H9 (cell line): ENCODE measurements at regions not wholly inside any gene's neighbourhood (a gene's known extent, or its start where the extent isn't known, plus 50 kb on each side); places are given as distances from the start of the nearest gene placed in this dataset.

Experiments used
- DNase-seq: peaks from one replicate; pipeline ENCODE4 v3.0.0-alpha.2; 2017
- H2AFZ ChIP-seq: one replicate; pipeline ENCODE4 v1.6.1; 2013; ENCODE audit warnings: mild to moderate bottlenecking, low read length, control low read depth, moderate library complexity
- H2AK5ac ChIP-seq: 2 replicates; pipeline ENCODE4 v1.6.1; 2013; ENCODE audit warnings: low read length, control low read depth, mixed read lengths; ENCODE audit not compliant: insufficient read length
- H2BK120ac ChIP-seq: one replicate; pipeline ENCODE4 v1.6.1; 2013; ENCODE audit warnings: low read depth, mild to moderate bottlenecking, low read length, control low read depth, inconsistent platforms; ENCODE audit not compliant: poor library complexity, severe bottlenecking
- H2BK12ac ChIP-seq: 2 replicates; pipeline ENCODE4 v1.6.1; 2013; ENCODE audit warnings: low read length, control low read depth, mixed read lengths, low read depth; ENCODE audit not compliant: insufficient read length
- H2BK15ac ChIP-seq: 2 replicates; pipeline ENCODE4 v1.6.1; 2013; ENCODE audit warnings: low read depth, low read length, control low read depth
- H2BK20ac ChIP-seq: one replicate; pipeline ENCODE4 v1.6.1; 2013; ENCODE audit warnings: low read depth, mild to moderate bottlenecking, low read length, control low read depth, inconsistent platforms; ENCODE audit not compliant: poor library complexity, severe bottlenecking
- H2BK5ac ChIP-seq: 2 replicates; pipeline ENCODE4 v1.6.1; 2013; ENCODE audit warnings: low read length, control low read depth, mixed read lengths; ENCODE audit not compliant: insufficient read length
- H3K14ac ChIP-seq: 2 replicates; pipeline ENCODE4 v1.6.1; 2013; ENCODE audit warnings: low read length, control low read depth; ENCODE audit not compliant: insufficient read depth
- H3K18ac ChIP-seq: 2 replicates; pipeline ENCODE4 v1.6.1; 2013; ENCODE audit warnings: low read depth, mild to moderate bottlenecking, mixed read lengths, low read length, control low read depth; ENCODE audit not compliant: insufficient read length
- H3K23ac ChIP-seq: 2 replicates; pipeline ENCODE4 v1.6.1; 2013; ENCODE audit warnings: low read length, control low read depth, mixed read lengths, low read depth; ENCODE audit not compliant: insufficient read length
- H3K23me2 ChIP-seq: 2 replicates; pipeline ENCODE4 v1.6.1; 2013; ENCODE audit warnings: low read depth, mild to moderate bottlenecking, mixed read lengths, low read length, control low read depth; ENCODE audit not compliant: insufficient read length, poor library complexity, severe bottlenecking
- H3K27ac ChIP-seq: 2 replicates; pipeline ENCODE4 v1.5.1; 2013; ENCODE audit warnings: low read length, control low read depth, mixed read lengths, low read depth; ENCODE audit not compliant: insufficient read length
- H3K27me3 ChIP-seq: 2 replicates; pipeline ENCODE4 v1.6.1; 2013; ENCODE audit warnings: low read length, control low read depth, inconsistent platforms; ENCODE audit not compliant: insufficient read depth
- H3K4ac ChIP-seq: 2 replicates; pipeline ENCODE4 v1.6.1; 2013; ENCODE audit warnings: low read depth, mild to moderate bottlenecking, control low read depth, inconsistent platforms, low read length, moderate library complexity
- H3K4me1 ChIP-seq: 2 replicates; pipeline ENCODE4 v1.6.1; 2013; ENCODE audit warnings: low read length, control low read depth, inconsistent platforms; ENCODE audit not compliant: insufficient read depth
- H3K4me2 ChIP-seq: 2 replicates; pipeline ENCODE4 v1.6.1; 2013; ENCODE audit warnings: low read length, control low read depth, mixed read lengths; ENCODE audit not compliant: insufficient read length, insufficient read depth
- H3K56ac ChIP-seq: 2 replicates; pipeline ENCODE4 v1.6.1; 2013; ENCODE audit warnings: low read depth, mild to moderate bottlenecking, mixed read lengths, low read length, control low read depth; ENCODE audit not compliant: insufficient read length
- H3K79me1 ChIP-seq: 2 replicates; pipeline ENCODE4 v1.6.1; 2013; ENCODE audit warnings: low read depth, mild to moderate bottlenecking, moderate library complexity, low read length, control low read depth, inconsistent platforms; ENCODE audit not compliant: insufficient read depth, poor library complexity, severe bottlenecking
- H3K79me2 ChIP-seq: 2 replicates; pipeline ENCODE4 v1.6.1; 2013; ENCODE audit warnings: low read length, control low read depth, inconsistent platforms; ENCODE audit not compliant: insufficient read depth
- H3K9ac ChIP-seq: 2 replicates; pipeline ENCODE4 v1.6.1; 2013; ENCODE audit warnings: low read length, control low read depth, mixed read lengths; ENCODE audit not compliant: insufficient read length; ENCODE audit errors: extremely low read depth
- H3K9me3 ChIP-seq: one replicate; pipeline ENCODE4 v1.6.1; 2013; ENCODE audit warnings: low read depth, low read length, inconsistent platforms; ENCODE audit not compliant: control insufficient read depth
- H3T11ph ChIP-seq: one replicate; pipeline ENCODE4 v1.6.1; 2013; ENCODE audit warnings: mild to moderate bottlenecking, low read length, control low read depth, inconsistent platforms
- H4K20me1 ChIP-seq: one replicate; pipeline ENCODE4 v1.6.1; 2013; ENCODE audit not compliant: control insufficient read depth, insufficient read length, insufficient read depth
- H4K5ac ChIP-seq: 2 replicates; pipeline ENCODE4 v1.6.1; 2013; ENCODE audit warnings: low read depth, mild to moderate bottlenecking, mixed read lengths, low read length, control low read depth; ENCODE audit not compliant: insufficient read length
- H4K8ac ChIP-seq: replicated peaks from 2 replicates; pipeline ENCODE4 v1.6.1; 2013; ENCODE audit warnings: low read length, control low read depth, mixed read lengths, low read depth; ENCODE audit not compliant: insufficient read length
- H4K91ac ChIP-seq: 2 replicates; pipeline ENCODE4 v1.6.1; 2013; ENCODE audit warnings: low read depth, mild to moderate bottlenecking, moderate library complexity, mixed read lengths, low read length, control low read depth; ENCODE audit not compliant: insufficient read length
- H3K27ac Mint-ChIP-seq, 3 experiments: 2 replicates in 2 of 3; 3 replicates in 1 of 3; pipeline ENCODE4 v1.8.0; 2020 to 2021; ENCODE audit warnings: mixed read lengths in 3 of 3, mild to moderate bottlenecking in 1 of 3, moderate library complexity in 1 of 3
- H3K27me3 Mint-ChIP-seq: 2 replicates; pipeline ENCODE4 v1.8.0; 2021; ENCODE audit warnings: low read depth, mild to moderate bottlenecking, moderate library complexity, mixed read lengths
- H3K36me3 Mint-ChIP-seq, 3 experiments: 2 replicates in 2 of 3; 3 replicates in 1 of 3; pipeline ENCODE4 v1.8.0; 2020 to 2021; ENCODE audit warnings: low read depth in 3 of 3, mixed read lengths in 3 of 3; ENCODE audit not compliant: insufficient read depth in 1 of 3
- H3K4me1 Mint-ChIP-seq, 2 experiments: 2 replicates each; pipeline ENCODE4 v1.8.0; 2020; ENCODE audit warnings: mixed read lengths in 2 of 2
- H3K4me3 Mint-ChIP-seq, 2 experiments: 2 replicates in 1 of 2; 3 replicates in 1 of 2; pipeline ENCODE4 v1.8.0; 2020 to 2021; ENCODE audit warnings: mild to moderate bottlenecking in 2 of 2, mixed read lengths in 2 of 2, moderate library complexity in 1 of 2
- H3K9me3 Mint-ChIP-seq, 2 experiments: 2 replicates in 1 of 2; 3 replicates in 1 of 2; pipeline ENCODE4 v1.8.0; 2020; ENCODE audit warnings: mild to moderate bottlenecking in 2 of 2, mixed read lengths in 2 of 2, moderate library complexity in 1 of 2
- WGBS: extraction: QIAGEN DNeasy Blood & Tissue Kit; methylation state at CpG from one replicate; pipeline ENCODE4 v1.1.7; 2013; ENCODE audit warnings: missing lambda C conversion rate, low lambda C conversion rate, mixed read lengths; ENCODE audit not compliant: insufficient read length; ENCODE audit errors: extremely low coverage; 5-methylcytosine and 5-hydroxymethylcytosine counted together
- TF ChIP-seq, protein P1 (sequence below): fragments of 200-600 bp; sonication (generic); conservative IDR thresholded peaks from 3 replicates; pipeline ENCODE4 v1.8.0; 2021; ENCODE audit warnings: antibody characterized with exemption, mild to moderate bottlenecking

DNA sequence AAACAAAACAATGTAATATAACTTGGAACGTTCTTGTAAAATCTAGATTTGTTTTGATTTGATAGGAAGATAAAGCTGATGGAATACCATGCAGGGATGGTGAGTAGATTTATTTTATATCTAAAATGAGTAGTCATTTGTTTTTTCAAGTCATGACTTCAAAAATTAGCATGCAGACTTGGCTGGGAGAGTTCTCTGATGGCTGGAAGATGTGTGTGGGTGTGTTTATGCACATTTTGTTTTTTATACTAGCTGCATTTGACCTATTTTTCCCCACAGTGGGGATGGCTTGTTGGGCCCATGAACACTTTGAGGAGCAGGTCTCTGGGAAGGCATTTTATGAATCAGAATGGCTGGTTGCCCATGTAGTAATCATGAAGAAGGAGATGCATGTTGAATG, 109.2 kb downstream of the MTRR start:
- Mint-ChIP-seq H3K27ac (no peak overlapping the region), H3K9me3 (no peaks in the 10 kb centered on the region), H3K27me3 (no peaks in the 10 kb centered on the region; the same call in none of the 2 replicates), H3K36me3 (no peaks in the 10 kb centered on the region; a peak in 1 of 7 replicates), H3K4me1 (no peaks in the 10 kb centered on the region), H3K4me3 (no peak overlapping the region)
- no peak overlapping the region for H4K8ac ChIP-seq
- H2BK5ac ChIP-seq, result no peak overlapping the region
- H2BK12ac ChIP-seq, result no peak overlapping the region
- H3K4me1 ChIP-seq, result no peaks in the 10 kb centered on the region
- no peaks in the 10 kb centered on the region; the same call in 1 of the 2 replicates for H3K27me3 ChIP-seq
- H3K79me1 ChIP-seq, result no peaks in the 10 kb centered on the region
- no peak overlapping the region for H3K18ac ChIP-seq
- no peak overlapping the region for H4K5ac ChIP-seq
- no peak overlapping the region for H3K23ac ChIP-seq
- DNase-seq, result no peak
- no peaks in the 10 kb centered on the region for H3K79me2 ChIP-seq
- H3K9me3 ChIP-seq, result no peaks in the 10 kb centered on the region
- H4K20me1 ChIP-seq, result no peaks in the 10 kb centered on the region
- H3K4ac ChIP-seq, result no peak overlapping the region
- no peak overlapping the region for H3K4me2 ChIP-seq
- no peak overlapping the region for H4K91ac ChIP-seq
- H2AFZ ChIP-seq, result no peak overlapping the region
- no peak overlapping the region for H3K9ac ChIP-seq
- H3K23me2 ChIP-seq, result no peaks in the 10 kb centered on the region
- H3K27ac ChIP-seq, result no peak overlapping the region
- H3K14ac ChIP-seq, result no peak overlapping the region
- H2BK20ac ChIP-seq, result no peak overlapping the region
- no peak overlapping the region for H3T11ph ChIP-seq
- no peak overlapping the region for H2BK120ac ChIP-seq
- H2BK15ac ChIP-seq, result no peak overlapping the region
- H2AK5ac ChIP-seq, result no peak overlapping the region
- no peak overlapping the region for H3K56ac ChIP-seq
- no CpG with 5 or more reads among the region's 1 CpG for WGBS
- TF ChIP-seq, protein P1, sequence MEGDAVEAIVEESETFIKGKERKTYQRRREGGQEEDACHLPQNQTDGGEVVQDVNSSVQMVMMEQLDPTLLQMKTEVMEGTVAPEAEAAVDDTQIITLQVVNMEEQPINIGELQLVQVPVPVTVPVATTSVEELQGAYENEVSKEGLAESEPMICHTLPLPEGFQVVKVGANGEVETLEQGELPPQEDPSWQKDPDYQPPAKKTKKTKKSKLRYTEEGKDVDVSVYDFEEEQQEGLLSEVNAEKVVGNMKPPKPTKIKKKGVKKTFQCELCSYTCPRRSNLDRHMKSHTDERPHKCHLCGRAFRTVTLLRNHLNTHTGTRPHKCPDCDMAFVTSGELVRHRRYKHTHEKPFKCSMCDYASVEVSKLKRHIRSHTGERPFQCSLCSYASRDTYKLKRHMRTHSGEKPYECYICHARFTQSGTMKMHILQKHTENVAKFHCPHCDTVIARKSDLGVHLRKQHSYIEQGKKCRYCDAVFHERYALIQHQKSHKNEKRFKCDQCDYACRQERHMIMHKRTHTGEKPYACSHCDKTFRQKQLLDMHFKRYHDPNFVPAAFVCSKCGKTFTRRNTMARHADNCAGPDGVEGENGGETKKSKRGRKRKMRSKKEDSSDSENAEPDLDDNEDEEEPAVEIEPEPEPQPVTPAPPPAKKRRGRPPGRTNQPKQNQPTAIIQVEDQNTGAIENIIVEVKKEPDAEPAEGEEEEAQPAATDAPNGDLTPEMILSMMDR, result no peak
